ENCODE measurements at regions not wholly inside any gene's neighbourhood (a gene's known extent, or its start where the extent isn't known, plus 50 kb on each side); places are given as distances from the start of the nearest gene placed in this dataset.

DNA sequence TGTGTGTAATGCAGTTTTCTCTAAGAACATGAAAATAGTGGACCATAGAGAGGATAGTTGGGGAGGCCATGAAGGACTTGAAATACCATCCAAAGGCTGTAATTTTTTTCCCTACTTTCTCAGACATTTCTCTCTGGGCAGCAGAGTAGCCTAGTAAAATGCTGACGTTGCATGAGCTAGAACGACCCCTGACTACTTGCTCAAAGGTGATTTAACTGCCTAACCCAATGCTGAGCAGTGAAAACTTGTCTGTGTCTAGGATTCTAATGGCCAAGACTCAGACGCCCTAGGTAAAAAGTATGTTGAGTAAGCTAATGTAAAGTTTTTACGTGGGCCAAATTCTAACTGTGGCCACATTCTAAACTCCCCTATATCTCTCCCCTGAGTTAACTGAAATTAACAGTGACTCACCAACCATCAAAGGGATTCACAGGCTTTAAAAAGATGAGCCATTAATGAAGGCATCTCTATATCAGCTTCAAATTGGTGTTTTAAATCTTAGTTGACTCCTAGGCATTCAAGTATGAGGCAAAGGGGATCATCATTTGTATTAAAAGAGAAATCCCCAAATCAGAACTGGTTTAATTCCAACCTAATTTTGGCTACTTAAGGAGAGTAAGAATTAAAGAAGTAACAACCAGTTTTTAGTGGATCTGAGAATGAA is 121.0 kb upstream of the GAS1 start:
- Histone ChIP-seq H3K27ac (no peak overlapping the region), H3K9ac (ENCODE audit: low read depth in 2 of 2, low read length in 2 of 2) (no peak overlapping the region), H3K27me3 (no peaks in the 10 kb centered on the region), H3K9me3 (no peaks in the 10 kb centered on the region), H3K4me3 (no peak overlapping the region), H3K36me3 (no peaks in the 10 kb centered on the region), H3K4me1 (no peaks in the 10 kb centered on the region)
- TF ChIP-seq, protein P1, sequence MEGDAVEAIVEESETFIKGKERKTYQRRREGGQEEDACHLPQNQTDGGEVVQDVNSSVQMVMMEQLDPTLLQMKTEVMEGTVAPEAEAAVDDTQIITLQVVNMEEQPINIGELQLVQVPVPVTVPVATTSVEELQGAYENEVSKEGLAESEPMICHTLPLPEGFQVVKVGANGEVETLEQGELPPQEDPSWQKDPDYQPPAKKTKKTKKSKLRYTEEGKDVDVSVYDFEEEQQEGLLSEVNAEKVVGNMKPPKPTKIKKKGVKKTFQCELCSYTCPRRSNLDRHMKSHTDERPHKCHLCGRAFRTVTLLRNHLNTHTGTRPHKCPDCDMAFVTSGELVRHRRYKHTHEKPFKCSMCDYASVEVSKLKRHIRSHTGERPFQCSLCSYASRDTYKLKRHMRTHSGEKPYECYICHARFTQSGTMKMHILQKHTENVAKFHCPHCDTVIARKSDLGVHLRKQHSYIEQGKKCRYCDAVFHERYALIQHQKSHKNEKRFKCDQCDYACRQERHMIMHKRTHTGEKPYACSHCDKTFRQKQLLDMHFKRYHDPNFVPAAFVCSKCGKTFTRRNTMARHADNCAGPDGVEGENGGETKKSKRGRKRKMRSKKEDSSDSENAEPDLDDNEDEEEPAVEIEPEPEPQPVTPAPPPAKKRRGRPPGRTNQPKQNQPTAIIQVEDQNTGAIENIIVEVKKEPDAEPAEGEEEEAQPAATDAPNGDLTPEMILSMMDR (IDR thresholded peaks at IDR 0.05), result no peak
- DNase-seq, result no peak
- intact Hi-C loops (cut with DNase I), result no loop called here

DNA sequence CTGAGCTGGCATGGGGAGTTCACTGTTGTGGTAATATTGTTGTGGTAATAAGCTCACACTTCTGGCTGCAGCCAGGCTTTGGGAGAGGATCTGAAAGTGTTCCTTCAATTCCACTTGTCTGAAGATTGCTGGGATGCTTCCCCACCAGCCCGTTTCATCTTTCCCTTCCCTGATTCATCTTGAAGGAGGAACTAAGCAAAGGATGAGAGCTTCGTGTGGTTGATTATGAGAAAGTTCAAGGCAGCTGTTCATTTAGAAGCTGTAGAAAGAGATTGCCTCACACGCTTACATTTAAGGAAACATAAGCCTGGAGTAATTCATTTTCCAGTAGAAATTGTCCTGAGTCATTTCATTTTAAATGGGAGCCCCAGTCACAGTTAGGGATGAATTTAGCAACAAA is 122.4 kb upstream of the GAS1 start:
- H3K4me1 ChIP-seq, result no peaks in the 10 kb centered on the region
- TF ChIP-seq, protein P1 (IDR thresholded peaks at IDR 0.05), result no peak
- no peak overlapping the region for H3K27ac ChIP-seq
- no peak for DNase-seq
- no peak overlapping the region for H3K9ac ChIP-seq (ENCODE audit: low read depth in 2 of 2, low read length in 2 of 2)
- no peaks in the 10 kb centered on the region for H3K9me3 ChIP-seq
- no peaks in the 10 kb centered on the region for H3K27me3 ChIP-seq
- no peaks in the 10 kb centered on the region for H3K36me3 ChIP-seq
- H3K4me3 ChIP-seq, result no peak overlapping the region
- intact Hi-C loops (cut with DNase I), result no loop called here

DNA sequence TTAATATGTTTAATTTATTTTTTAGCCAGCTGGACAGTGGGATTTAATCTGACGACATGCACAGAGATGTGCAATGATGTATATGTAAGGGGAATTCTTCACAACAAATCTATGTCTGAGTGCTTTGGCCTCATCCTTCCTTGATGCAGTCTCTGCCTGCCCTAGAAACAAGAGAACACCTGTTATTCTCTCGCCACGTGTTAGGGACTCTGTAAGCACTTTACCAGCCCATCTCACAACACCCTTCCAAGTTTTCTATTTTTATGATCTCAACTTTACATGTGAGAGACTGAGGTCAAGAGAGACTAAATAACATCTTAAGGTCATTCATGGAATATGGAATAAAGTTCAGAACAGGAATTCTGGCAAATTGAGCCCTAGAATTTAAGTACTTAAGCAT is 123.0 kb upstream of the GAS1 start:
- Histone ChIP-seq H3K27me3 (no peaks in the 10 kb centered on the region), H3K4me3 (no peak overlapping the region), H3K36me3 (no peaks in the 10 kb centered on the region), H3K9ac (ENCODE audit: low read depth in 2 of 2, low read length in 2 of 2) (no peak overlapping the region), H3K4me1 (no peaks in the 10 kb centered on the region), H3K9me3 (no peaks in the 10 kb centered on the region), H3K27ac (no peak overlapping the region)
- TF ChIP-seq, protein P1 (IDR thresholded peaks at IDR 0.05), result no peak
- intact Hi-C loops (cut with DNase I), result no loop called here
- no peak for DNase-seq

DNA sequence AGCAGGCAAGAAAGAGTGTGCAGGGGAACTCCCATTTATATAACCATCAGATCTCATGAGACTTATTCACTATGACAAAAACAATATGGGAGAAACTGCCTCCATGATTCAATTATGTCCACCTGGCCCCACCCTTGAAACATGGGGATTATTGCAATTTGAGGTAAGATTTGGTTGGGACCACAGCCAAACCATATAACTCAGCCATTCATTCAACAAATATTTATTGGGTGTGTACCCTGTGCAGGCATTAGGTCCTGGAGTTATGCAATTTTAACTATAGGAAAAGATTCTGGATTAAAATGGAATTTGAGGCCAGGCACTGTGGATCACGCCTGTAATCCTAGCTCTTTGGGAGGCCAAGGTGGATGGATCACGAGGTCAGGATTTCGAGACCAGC is 124.2 kb upstream of the GAS1 start:
- no peak for DNase-seq
- Histone ChIP-seq H3K27me3 (no peaks in the 10 kb centered on the region), H3K9ac (ENCODE audit: low read depth in 2 of 2, low read length in 2 of 2) (no peak overlapping the region), H3K4me3 (no peak overlapping the region), H3K27ac (no peak overlapping the region), H3K9me3 (no peaks in the 10 kb centered on the region), H3K4me1 (no peaks in the 10 kb centered on the region), H3K36me3 (no peaks in the 10 kb centered on the region)
- TF ChIP-seq, protein P1 (IDR thresholded peaks at IDR 0.05), result no peak
- intact Hi-C loops (cut with DNase I), result no loop called here

DNA sequence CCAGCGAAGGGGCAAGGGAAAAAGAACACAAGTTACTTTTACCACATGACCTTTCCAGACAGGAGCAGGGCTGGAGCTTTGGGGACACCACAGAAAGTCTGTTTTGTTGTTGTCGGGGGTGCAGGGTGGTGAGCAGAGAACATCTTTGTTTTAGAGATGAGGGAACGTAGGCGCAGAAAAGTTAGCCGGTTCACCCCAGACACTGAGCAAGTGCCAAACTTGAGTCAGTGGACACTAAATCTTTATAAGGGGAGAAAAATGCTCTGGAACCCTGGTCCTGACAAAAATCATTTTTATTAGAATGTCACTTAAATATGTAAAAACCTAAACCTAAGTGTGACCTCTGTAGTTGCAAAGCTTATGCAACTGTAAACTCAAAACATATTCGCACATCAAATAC is 126.4 kb upstream of the GAS1 start:
- no peaks in the 10 kb centered on the region for H3K36me3 ChIP-seq
- no peaks in the 10 kb centered on the region for H3K4me1 ChIP-seq
- no peaks in the 10 kb centered on the region for H3K9me3 ChIP-seq
- no peak overlapping the region for H3K27ac ChIP-seq
- no peaks in the 10 kb centered on the region for H3K27me3 ChIP-seq
- TF ChIP-seq, protein P1 (IDR thresholded peaks at IDR 0.05), result no peak
- no peak overlapping the region for H3K9ac ChIP-seq (ENCODE audit: low read depth in 2 of 2, low read length in 2 of 2)
- no peak overlapping the region for H3K4me3 ChIP-seq
- DNase-seq, result no peak
- intact Hi-C loops (cut with DNase I), result no loop called here
